ENCODE measurements at regions not wholly inside any gene's neighbourhood (a gene's known extent, or its start where the extent isn't known, plus 50 kb on each side); places are given as distances from the start of the nearest gene placed in this dataset.
"Not testable (repeated sequence)": the region's sequence is repeated elsewhere in the genome, so short reads cannot be mapped to it uniquely, and the experiment has no call there.

DNA sequence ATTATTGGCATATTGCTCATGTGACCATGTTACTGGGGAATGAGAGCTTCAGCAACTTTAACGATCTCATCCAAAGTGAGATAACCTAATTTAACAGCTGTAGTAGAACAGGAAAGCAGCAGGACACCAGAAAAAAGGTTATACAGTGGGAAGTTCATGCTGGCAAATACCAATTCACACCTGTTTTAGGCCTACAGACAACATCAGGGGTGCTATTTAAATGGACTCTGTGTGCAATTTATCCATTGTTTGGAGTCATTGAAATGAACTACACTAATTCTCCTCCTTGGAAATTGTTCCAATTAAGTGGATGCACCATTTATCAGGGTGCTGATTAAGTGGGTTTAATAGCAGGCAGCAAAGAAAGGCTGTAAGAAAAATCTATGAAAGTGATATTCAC, 424.4 kb upstream of the LMO3 start:
- intact Hi-C loops (cut with micrococcal nuclease), result no loop called here
- no peaks in the 10 kb centered on the region for H3K4me1 ChIP-seq (ENCODE audit: control insufficient read depth, insufficient read depth, low read length)
- H3K36me3 ChIP-seq (ENCODE audit: control insufficient read depth, insufficient read depth, low read length), result no peaks in the 10 kb centered on the region
- TF ChIP-seq, protein P1, sequence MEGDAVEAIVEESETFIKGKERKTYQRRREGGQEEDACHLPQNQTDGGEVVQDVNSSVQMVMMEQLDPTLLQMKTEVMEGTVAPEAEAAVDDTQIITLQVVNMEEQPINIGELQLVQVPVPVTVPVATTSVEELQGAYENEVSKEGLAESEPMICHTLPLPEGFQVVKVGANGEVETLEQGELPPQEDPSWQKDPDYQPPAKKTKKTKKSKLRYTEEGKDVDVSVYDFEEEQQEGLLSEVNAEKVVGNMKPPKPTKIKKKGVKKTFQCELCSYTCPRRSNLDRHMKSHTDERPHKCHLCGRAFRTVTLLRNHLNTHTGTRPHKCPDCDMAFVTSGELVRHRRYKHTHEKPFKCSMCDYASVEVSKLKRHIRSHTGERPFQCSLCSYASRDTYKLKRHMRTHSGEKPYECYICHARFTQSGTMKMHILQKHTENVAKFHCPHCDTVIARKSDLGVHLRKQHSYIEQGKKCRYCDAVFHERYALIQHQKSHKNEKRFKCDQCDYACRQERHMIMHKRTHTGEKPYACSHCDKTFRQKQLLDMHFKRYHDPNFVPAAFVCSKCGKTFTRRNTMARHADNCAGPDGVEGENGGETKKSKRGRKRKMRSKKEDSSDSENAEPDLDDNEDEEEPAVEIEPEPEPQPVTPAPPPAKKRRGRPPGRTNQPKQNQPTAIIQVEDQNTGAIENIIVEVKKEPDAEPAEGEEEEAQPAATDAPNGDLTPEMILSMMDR (IDR thresholded peaks at IDR 0.05), result no peak
- no peak overlapping the region for H3K27ac ChIP-seq (ENCODE audit: low read length)
- H3K27me3 ChIP-seq (ENCODE audit: control insufficient read depth, insufficient read depth, low read length), result no peaks in the 10 kb centered on the region
- Mint-ChIP-seq H3K4me3 (no peak overlapping the region), H3K4me1 (no peaks in the 10 kb centered on the region), H3K27me3 (ENCODE audit: low read depth in 2 of 2) (no peaks in the 10 kb centered on the region), H3K27ac (no peak overlapping the region), H3K9me3 (peaks cover 10 to 19% of the 10 kb centered on the region in 2 donors), H3K36me3 (peaks cover 12% of the 10 kb centered on the region)
- H3K9me3 ChIP-seq (ENCODE audit: control insufficient read depth, insufficient read depth, low read length), result peaks cover 5% of the 10 kb centered on the region
- H3K4me3 ChIP-seq (ENCODE audit: low read length), result no peak overlapping the region
- 20% methylated on average over 1 of the region's 1 CpG for WGBS (ENCODE audit: insufficient coverage)
- ATAC-seq (no peak), DNase-seq (no peak)

DNA sequence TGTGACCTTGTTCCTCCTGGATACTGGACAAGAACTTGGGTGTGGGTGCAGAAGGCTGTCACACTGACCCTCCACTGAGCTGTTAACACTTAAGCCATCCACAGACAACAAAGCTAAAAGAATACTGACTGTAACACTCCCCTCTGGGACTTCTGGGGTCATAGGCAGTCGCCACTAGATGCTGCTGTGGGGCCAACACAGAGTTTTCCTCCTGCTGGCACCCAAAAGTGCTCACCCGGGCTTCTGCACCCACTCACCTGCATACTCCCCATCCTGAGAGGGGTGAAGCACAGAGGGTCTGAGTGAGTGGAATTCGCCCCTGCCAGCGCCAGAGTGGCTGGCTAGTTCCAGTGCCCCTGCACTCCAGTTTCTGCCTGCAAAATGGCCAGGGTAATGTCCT, 422.4 kb upstream of the LMO3 start:
- H3K4me1 Mint-ChIP-seq, result no peaks in the 10 kb centered on the region
- TF ChIP-seq, protein P1 (IDR thresholded peaks at IDR 0.05), result no peak
- peaks cover 9 to 19% of the 10 kb centered on the region in 2 donors for H3K9me3 Mint-ChIP-seq
- no peak overlapping the region for H3K27ac ChIP-seq (ENCODE audit: low read length)
- H3K9me3 ChIP-seq (ENCODE audit: control insufficient read depth, insufficient read depth, low read length), result peaks cover 5% of the 10 kb centered on the region
- peaks cover 12% of the 10 kb centered on the region for H3K36me3 Mint-ChIP-seq
- ATAC-seq (no peak), DNase-seq (no peak)
- no peak overlapping the region for H3K27ac Mint-ChIP-seq
- no peaks in the 10 kb centered on the region for H3K4me1 ChIP-seq (ENCODE audit: control insufficient read depth, insufficient read depth, low read length)
- WGBS (ENCODE audit: insufficient coverage), result 53% methylated on average over 4 of the region's 4 CpGs
- no peaks in the 10 kb centered on the region for H3K27me3 Mint-ChIP-seq (ENCODE audit: low read depth in 2 of 2)
- H3K4me3 ChIP-seq (ENCODE audit: low read length), result no peak overlapping the region
- H3K27me3 ChIP-seq (ENCODE audit: control insufficient read depth, insufficient read depth, low read length), result no peaks in the 10 kb centered on the region
- H3K4me3 Mint-ChIP-seq, result no peak overlapping the region
- intact Hi-C loops (cut with micrococcal nuclease), result no loop called here
- H3K36me3 ChIP-seq (ENCODE audit: control insufficient read depth, insufficient read depth, low read length), result no peaks in the 10 kb centered on the region

GRCh38 chr12:17025424-17025823, 419.5 kb upstream of the LMO3 start:
- H3K36me3 ChIP-seq (ENCODE audit: control insufficient read depth, insufficient read depth, low read length); DNase-seq; H3K27me3 ChIP-seq (ENCODE audit: control insufficient read depth, insufficient read depth, low read length); H3K9me3 ChIP-seq (ENCODE audit: control insufficient read depth, insufficient read depth, low read length); intact Hi-C loops (cut with micrococcal nuclease); H3K27ac Mint-ChIP-seq; H3K4me1 Mint-ChIP-seq; H3K4me1 ChIP-seq (ENCODE audit: control insufficient read depth, insufficient read depth, low read length); H3K27ac ChIP-seq (ENCODE audit: low read length); H3K4me3 Mint-ChIP-seq; ATAC-seq; H3K4me3 ChIP-seq (ENCODE audit: low read length); H3K27me3 Mint-ChIP-seq (ENCODE audit: low read depth in 2 of 2): not testable (repeated sequence)
- Mint-ChIP-seq H3K36me3 (peaks cover 12% of the 10 kb centered on the region), H3K9me3 (peaks cover 8 to 19% of the 10 kb centered on the region in 2 donors)
- 82% methylated on average over 9 of the region's 10 CpGs for WGBS (ENCODE audit: insufficient coverage)

- intact Hi-C loops (cut with micrococcal nuclease), result no loop called here
- peaks cover 10% of the 10 kb centered on the region for H3K9me3 ChIP-seq (ENCODE audit: control insufficient read depth, insufficient read depth, low read length)
Measured at GRCh38 chr12:17020765-17021164, 414.8 kb upstream of the LMO3 start.

More at GRCh38 chr12:17020765-17021164, 414.8 kb upstream of the LMO3 start:
- Histone ChIP-seq H3K27me3 (ENCODE audit: control insufficient read depth, insufficient read depth, low read length) (no peaks in the 10 kb centered on the region), H3K27ac (ENCODE audit: low read length) (no peak overlapping the region), H3K4me3 (ENCODE audit: low read length) (no peak overlapping the region), H3K36me3 (ENCODE audit: control insufficient read depth, insufficient read depth, low read length) (no peaks in the 10 kb centered on the region), H3K4me1 (ENCODE audit: control insufficient read depth, insufficient read depth, low read length) (no peaks in the 10 kb centered on the region)
- TF ChIP-seq, protein P1 (IDR thresholded peaks at IDR 0.05), result no peak
- no peak for DNase-seq
- no peak overlapping the region for H3K27ac Mint-ChIP-seq
- peaks cover 7% of the 10 kb centered on the region for H3K36me3 Mint-ChIP-seq
- H3K4me1 Mint-ChIP-seq, result no peaks in the 10 kb centered on the region
- H3K9me3 Mint-ChIP-seq, result peaks cover 5 to 14% of the 10 kb centered on the region in 2 donors
- H3K4me3 Mint-ChIP-seq, result no peak overlapping the region
- no peak for ATAC-seq
- H3K27me3 Mint-ChIP-seq (ENCODE audit: low read depth in 2 of 2), result no peaks in the 10 kb centered on the region
